PC-9 (cell line): ENCODE measurements at regions not wholly inside any gene's neighbourhood (a gene's known extent, or its start where the extent isn't known, plus 50 kb on each side); places are given as distances from the start of the nearest gene placed in this dataset.

Experiments used
- BruUV-seq: library from RNA; stranded (reverse); fragments of 400-500 nt; replicated peaks from 2 replicates; lab custom pipeline; 2021; lab: Mats Ljungman, UMichigan
- CTCF ChIA-PET: fragments of 300-600 bp; sonication (Branson Sonifier 250); formaldehyde crosslinking; loops from one replicate; lab custom pipeline; 2022; ENCODE audit warnings: antibody characterized with exemption; lab: Charles Lee
- POLR2A ChIA-PET: fragments of 300-600 bp; sonication (Branson Sonifier 250); formaldehyde crosslinking; loops from one replicate; lab custom pipeline; 2022; ENCODE audit warnings: antibody characterized with exemption; ENCODE audit not compliant: unreplicated experiment; lab: Charles Lee
- DNase-seq, 2 experiments: peaks; one replicate each; pipeline versions ENCODE4 v3.0.0 to v3.0.0-alpha.2; 2015 to 2022; ENCODE audit warnings: mixed read lengths in 1 of 2
- H2AFZ ChIP-seq: fragments of 200-600 bp; sonication (generic); 2 replicates; pipeline ENCODE4 v1.8.1; 2017; ENCODE audit warnings: antibody characterized with exemption
- H3F3A ChIP-seq: fragments of 200-600 bp; sonication (generic); 2 replicates; pipeline ENCODE4 v1.8.1; 2017; ENCODE audit warnings: antibody characterized with exemption, mild to moderate bottlenecking, low read depth; ENCODE audit not compliant: insufficient read depth
- H3K27ac ChIP-seq: fragments of 200-600 bp; sonication (generic); 2 replicates; pipeline ENCODE4 v1.6.1; 2016; ENCODE audit warnings: mixed run types
- H3K27me3 ChIP-seq: fragments of 200-600 bp; sonication (generic); 2 replicates; pipeline ENCODE4 v1.6.1; 2016; ENCODE audit warnings: low read depth, mixed run types; ENCODE audit not compliant: insufficient read depth
- H3K36me3 ChIP-seq: fragments of 200-600 bp; sonication (generic); 2 replicates; pipeline ENCODE4 v1.6.1; 2016; ENCODE audit warnings: low read depth, mixed run types
- H3K4me1 ChIP-seq: fragments of 200-600 bp; sonication (generic); replicated peaks from 2 replicates; pipeline ENCODE4 v1.6.1; 2016; ENCODE audit warnings: mixed run types; ENCODE audit not compliant: insufficient read depth
- H3K4me2 ChIP-seq: fragments of 200-600 bp; sonication (generic); 2 replicates; pipeline ENCODE4 v1.6.1; 2017; ENCODE audit warnings: mixed run types
- H3K4me3 ChIP-seq: fragments of 200-600 bp; sonication (generic); 2 replicates; pipeline ENCODE4 v1.6.1; 2016; ENCODE audit warnings: mixed run types
- H3K79me2 ChIP-seq: fragments of 200-600 bp; sonication (generic); 2 replicates; pipeline ENCODE4 v1.6.1; 2017; ENCODE audit warnings: low read depth, mixed run types
- H3K9me2 ChIP-seq: fragments of 200-600 bp; sonication (generic); 2 replicates; pipeline ENCODE4 v1.8.1; 2017; ENCODE audit warnings: mild to moderate bottlenecking; ENCODE audit not compliant: insufficient read depth
- H3K9me3 ChIP-seq: fragments of 200-600 bp; sonication (generic); 2 replicates; pipeline ENCODE4 v1.8.1; 2016; ENCODE audit warnings: low read depth; ENCODE audit not compliant: insufficient read depth
- H4K20me1 ChIP-seq: fragments of 200-600 bp; sonication (generic); 2 replicates; pipeline ENCODE4 v1.8.1; 2017; ENCODE audit not compliant: insufficient read depth
- CTCF ChIP-seq: fragments of 200-600 bp; sonication (generic); conservative IDR thresholded peaks from 2 replicates; pipeline ENCODE4 v1.6.1; 2017; ENCODE audit warnings: mixed run types, antibody characterized with exemption, mild to moderate bottlenecking, moderate library complexity
- EZH2 ChIP-seq: fragments of 200-600 bp; sonication (generic); IDR thresholded peaks from 2 replicates; pipeline ENCODE4 v1.8.0; 2017; ENCODE audit warnings: antibody characterized with exemption, low read depth
- intact Hi-C: fragments of 100-400 bp; cut with micrococcal nuclease; formaldehyde crosslinking; loops from one replicate; pipeline ENCODE4 v1.10.0; 2022; ENCODE audit not compliant: unreplicated experiment

- intact Hi-C loops = no loop called here
- ChIA-PET CTCF (no interaction called here), POLR2A (no interaction called here)
- Histone ChIP-seq H3K9me2 (peaks cover 6% of the 10 kb centered on the region; the same call in 1 of the 2 replicates), H3K27me3 (no peaks in the 10 kb centered on the region), H3K36me3 (no peaks in the 10 kb centered on the region), H3K4me1 (no peaks in the 10 kb centered on the region), H3K27ac (no peak overlapping the region), H3K9me3 (no peaks in the 10 kb centered on the region), H3K79me2 (no peaks in the 10 kb centered on the region), H4K20me1 (no peaks in the 10 kb centered on the region), H3K4me2 (no peak overlapping the region), H2AFZ (no peak overlapping the region), H3K4me3 (no peak overlapping the region), H3F3A (no peaks in the 10 kb centered on the region)
- TF ChIP-seq EZH2 (no peak), CTCF (no peak)
- DNase-seq = no peak
- no TSS peak for BruUV-seq
Measured at GRCh38 chr3:102827386-102827785, 392.6 kb downstream of the ZPLD1 start.

GRCh38 chr3:102830415-102830814, 395.6 kb downstream of the ZPLD1 start:
- no peaks in the 10 kb centered on the region for H3K9me3 ChIP-seq
- intact Hi-C loops = no loop called here
- H4K20me1 ChIP-seq = no peaks in the 10 kb centered on the region
- BruUV-seq = no TSS peak
- no peaks in the 10 kb centered on the region for H3F3A ChIP-seq
- H3K79me2 ChIP-seq = no peaks in the 10 kb centered on the region
- H3K4me3 ChIP-seq = no peak overlapping the region
- H3K4me2 ChIP-seq = no peak overlapping the region
- CTCF ChIA-PET = no interaction called here
- no peak for DNase-seq
- POLR2A ChIA-PET = no interaction called here
- H3K9me2 ChIP-seq = peaks cover 6% of the 10 kb centered on the region; the same call in 1 of the 2 replicates
- no peaks in the 10 kb centered on the region for H3K36me3 ChIP-seq
- H3K4me1 ChIP-seq = no peaks in the 10 kb centered on the region
- no peak overlapping the region for H2AFZ ChIP-seq
- TF ChIP-seq CTCF = no peak
- TF ChIP-seq EZH2 = no peak
- no peaks in the 10 kb centered on the region for H3K27me3 ChIP-seq
- no peak overlapping the region for H3K27ac ChIP-seq

DNA sequence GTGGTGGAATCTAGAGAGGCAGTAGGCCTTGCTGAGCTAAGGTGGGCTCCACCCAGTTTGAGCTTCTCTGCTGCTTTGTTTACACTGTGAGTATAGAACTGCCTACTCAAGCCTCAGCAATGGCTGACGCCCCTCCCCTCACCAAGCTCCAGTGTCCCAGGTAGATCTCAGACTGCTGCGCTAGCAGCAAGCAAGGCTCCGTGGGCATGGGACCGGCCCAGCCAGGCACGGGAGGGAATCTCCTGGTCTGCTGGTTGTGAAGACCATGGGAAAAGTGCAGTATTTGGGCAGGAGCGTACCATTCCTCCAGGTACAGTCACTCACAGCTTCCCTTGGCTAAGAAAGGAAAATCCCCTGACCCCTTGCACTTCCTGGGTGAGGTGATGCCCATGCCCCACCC, 407.1 kb downstream of the ZPLD1 start:
- H3K27me3 ChIP-seq = no peaks in the 10 kb centered on the region
- H3K36me3 ChIP-seq = no peaks in the 10 kb centered on the region
- BruUV-seq = no TSS peak
- ChIA-PET POLR2A (no interaction called here), CTCF (no interaction called here)
- H3K4me2 ChIP-seq = no peak overlapping the region
- DNase-seq = no peak
- intact Hi-C loops = no loop called here
- H2AFZ ChIP-seq = no peak overlapping the region
- no peak overlapping the region for H3K4me3 ChIP-seq
- H3K4me1 ChIP-seq = no peaks in the 10 kb centered on the region
- H4K20me1 ChIP-seq = no peaks in the 10 kb centered on the region
- no peaks in the 10 kb centered on the region for H3K9me2 ChIP-seq
- no peaks in the 10 kb centered on the region for H3F3A ChIP-seq
- no peak for TF ChIP-seq EZH2
- TF ChIP-seq CTCF = no peak
- no peaks in the 10 kb centered on the region for H3K9me3 ChIP-seq
- no peak overlapping the region for H3K27ac ChIP-seq
- no peaks in the 10 kb centered on the region for H3K79me2 ChIP-seq
